ENCODE measurements at regions not wholly inside any gene's neighbourhood (a gene's known extent, or its start where the extent isn't known, plus 50 kb on each side); places are given as distances from the start of the nearest gene placed in this dataset.
"Not testable (repeated sequence)": the region's sequence is repeated elsewhere in the genome, so short reads cannot be mapped to it uniquely, and the experiment has no call there.

GRCh38 chr6:3921663-3922062 is 72.5 kb downstream of the FAM50B start:
- no peak for DNase-seq

DNA sequence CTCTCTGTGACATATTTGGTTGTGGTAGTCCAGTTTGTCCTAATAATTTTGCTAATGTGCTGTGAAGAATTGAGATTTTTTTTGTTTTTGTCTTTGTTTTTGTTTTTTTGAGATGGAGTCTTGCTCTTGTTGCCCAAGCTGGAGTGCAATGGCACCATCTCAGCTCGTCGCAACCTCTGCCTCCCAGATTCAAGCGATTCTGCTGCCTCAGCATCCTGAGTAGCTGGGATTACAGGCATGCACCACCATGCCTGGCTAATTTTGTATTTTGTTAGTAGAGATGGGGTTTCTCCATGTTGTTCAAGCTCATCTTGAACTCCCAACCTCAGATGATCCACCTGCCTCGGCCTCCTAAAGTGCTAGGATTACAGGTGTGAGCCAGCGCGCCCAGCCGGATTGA is 73.4 kb downstream of the FAM50B start:
- DNase-seq, result not testable (repeated sequence)

- not testable (repeated sequence) for DNase-seq
Observed at GRCh38 chr6:3925223-3926149, 76.3 kb downstream of the FAM50B start.

- no peak for DNase-seq
Observed at GRCh38 chr6:3926150-3926482, 76.9 kb downstream of the FAM50B start.

DNA sequence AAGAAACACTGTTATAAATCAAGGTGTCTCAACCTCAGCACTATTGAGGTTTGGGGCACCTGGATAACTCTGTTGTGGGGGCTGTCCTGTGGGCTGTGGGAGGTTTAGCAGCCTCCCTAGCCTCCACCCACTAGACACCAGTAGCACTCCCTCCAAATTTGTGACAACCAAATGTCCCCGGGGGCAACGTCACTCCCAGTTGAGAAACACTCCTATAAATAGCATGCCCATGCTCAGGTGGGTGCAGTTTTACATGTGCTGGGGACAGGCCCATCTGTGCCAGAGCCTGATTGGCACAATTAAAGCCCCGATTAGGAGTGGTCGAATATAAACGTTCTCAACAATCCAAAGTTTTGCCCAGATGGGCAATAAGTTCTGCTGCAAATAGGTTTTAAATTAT is 78.9 kb downstream of the FAM50B start:
- no peak for DNase-seq

GRCh38 chr6:3929281-3929798 is 80.2 kb downstream of the FAM50B start:
- no peak for DNase-seq

GRCh38 chr6:3937438-3937837 is 88.3 kb downstream of the FAM50B start:
- DNase-seq, result no peak

DNA sequence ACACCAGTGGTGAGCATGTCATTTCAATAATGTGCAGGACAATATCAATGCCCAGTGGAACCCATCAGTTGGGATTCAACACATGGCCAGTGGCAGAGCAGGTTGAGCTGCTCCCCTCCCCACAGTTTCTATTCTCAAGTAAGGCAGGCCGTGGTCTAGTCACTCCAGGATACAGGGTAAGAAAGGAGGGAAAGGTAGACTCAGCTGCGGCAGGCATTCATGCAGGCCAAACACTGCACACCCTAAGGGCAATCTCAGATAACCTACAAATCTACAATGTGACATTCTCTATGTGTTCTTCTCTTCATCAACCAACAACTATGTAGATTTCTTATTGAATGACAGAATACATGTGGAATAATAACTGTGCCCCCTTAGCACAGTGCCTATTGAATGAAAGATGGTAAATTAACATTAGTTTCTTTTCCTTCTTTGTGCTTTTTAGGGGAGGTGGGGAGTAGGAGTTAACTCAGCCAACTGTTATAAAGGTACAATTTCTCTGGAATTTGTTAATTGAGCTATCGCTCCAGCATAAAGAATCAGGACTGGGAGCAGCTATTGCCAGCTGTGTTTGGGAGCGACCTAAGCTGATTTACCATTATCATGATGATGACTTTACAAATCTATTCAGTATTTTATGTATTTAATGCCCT is 89.7 kb downstream of the FAM50B start:
- no peak for DNase-seq

GRCh38 chr6:3939368-3939958 is 90.3 kb downstream of the FAM50B start:
- no peak for DNase-seq

DNA sequence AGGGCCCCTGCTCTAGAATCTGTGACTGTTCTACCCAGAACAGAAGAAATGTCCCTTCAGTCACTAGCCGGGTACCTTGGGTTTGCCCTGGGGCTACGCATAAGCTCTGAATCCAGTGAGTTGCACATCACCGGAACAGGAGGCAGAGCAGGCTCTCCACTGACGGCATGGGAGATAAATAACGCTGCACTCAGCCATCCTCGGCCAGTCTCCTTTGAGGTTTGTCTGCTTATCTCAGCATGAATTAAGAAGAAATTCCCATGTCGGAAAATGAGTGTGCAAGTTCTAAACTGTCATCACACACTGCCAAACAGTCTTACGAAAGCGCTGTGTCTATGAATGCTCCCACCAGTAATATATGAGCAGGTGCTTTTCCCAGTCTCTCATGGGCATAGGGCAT is 90.8 kb downstream of the FAM50B start:
- DNase-seq, result no peak

- DNase-seq, result no peak
Observed at GRCh38 chr6:3940703-3941102, 91.5 kb downstream of the FAM50B start.

DNA sequence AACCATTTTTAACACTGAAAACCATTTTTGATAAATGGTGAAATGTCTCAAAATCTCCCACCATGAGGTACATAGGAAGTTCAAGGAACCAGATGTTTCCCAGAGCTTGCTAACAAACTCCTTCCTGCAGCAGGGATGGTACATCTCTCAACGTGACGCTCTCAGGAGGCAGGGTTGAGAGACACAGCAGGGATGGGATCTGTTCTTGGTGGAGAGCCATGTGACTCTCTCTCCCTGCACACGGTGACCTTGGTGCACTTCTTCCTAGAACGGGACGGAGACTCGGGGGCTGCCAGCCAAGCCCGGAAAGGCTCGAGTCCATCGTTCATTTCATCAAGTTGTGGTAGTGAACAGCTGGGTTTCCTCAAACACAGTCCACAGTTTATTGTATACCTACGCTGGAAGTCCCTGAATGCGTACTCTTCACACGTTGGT is 94.2 kb downstream of the FAM50B start:
- no peak for DNase-seq

GRCh38 chr6:3944246-3944645 is 95.1 kb downstream of the FAM50B start:
- no peak for DNase-seq

DNA sequence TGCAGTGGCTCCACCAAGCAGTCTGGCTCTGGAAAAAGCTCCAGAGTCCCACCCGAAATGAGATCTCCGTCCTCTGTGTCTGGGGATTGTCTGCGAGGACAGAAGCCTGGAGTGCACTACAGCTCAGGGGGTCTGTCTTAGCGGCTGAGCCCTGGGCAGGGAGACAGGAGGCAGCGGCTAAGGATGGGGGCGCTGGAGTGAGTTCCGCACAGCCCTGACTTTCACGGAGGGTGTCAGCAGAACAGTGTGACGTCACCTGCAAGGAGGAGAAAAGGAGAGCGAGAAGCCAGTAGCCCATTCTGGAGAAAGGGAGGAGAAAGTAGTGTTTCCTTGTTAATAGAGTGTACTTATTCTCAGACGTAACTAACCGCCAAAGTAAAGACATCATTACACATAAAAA is 97.6 kb downstream of the FAM50B start:
- no peak for DNase-seq

DNA sequence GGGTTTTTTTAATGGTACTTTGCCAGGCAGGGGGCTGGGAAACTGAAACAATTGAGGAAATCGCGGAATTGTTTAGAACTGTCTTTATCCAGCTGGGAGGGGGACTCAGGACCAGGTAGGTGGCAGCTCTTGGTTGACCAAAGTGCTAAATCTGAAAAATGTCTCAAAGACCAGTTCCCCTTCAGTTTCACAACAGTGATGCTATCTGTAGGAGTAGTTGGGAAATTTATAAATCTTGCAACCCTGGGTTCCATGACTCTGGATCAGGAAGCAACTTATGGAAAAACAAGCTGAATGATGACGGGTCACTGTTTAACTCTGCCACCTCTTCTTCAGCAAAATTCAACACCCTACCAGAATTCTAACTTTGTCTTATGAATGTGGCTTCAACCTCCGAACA is 99.7 kb downstream of the FAM50B start:
- DNase-seq, result no peak

GRCh38 chr6:3949521-3949920 is 100.3 kb downstream of the FAM50B start:
- DNase-seq, result no peak

DNA sequence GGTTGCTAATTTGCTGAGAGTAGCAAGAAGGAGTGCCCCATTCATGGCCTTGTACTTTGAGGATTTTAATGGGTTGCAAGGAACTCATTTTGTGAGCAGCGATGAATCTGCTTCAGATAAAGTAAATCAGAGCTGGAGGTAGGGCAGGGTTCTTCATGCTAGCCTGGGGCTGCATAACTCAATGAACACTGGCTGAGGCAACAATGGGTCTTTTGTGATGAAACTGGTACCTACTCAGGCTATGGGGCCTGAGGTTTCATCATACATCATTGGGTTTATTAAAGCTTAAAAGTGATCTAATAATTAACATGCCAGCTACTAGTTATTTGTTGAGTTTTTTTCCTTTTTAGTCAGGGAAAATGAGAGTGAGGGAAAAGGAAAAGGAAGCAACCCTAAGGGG is 106.9 kb downstream of the FAM50B start:
- no peak for DNase-seq

DNA sequence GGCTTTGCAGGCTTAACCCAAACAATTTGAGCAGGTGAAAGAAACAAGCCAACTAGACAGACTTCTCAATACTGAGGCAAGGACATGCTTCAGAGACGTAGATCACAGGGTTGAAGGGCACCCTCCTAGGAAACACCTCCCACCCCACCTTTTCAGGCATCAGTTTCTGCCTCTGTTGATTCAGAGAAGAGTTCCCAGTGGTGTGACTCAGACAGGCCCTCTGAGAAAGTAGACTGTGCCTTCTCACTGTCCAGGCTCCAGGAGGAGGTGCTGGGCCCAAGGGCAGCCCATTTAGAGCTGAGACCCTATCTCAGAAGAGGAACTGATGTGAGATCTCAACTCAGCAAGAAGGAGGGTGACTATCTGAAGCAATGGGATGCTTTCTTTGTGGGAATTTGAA is 108.1 kb downstream of the FAM50B start:
- DNase-seq, result no peak

DNA sequence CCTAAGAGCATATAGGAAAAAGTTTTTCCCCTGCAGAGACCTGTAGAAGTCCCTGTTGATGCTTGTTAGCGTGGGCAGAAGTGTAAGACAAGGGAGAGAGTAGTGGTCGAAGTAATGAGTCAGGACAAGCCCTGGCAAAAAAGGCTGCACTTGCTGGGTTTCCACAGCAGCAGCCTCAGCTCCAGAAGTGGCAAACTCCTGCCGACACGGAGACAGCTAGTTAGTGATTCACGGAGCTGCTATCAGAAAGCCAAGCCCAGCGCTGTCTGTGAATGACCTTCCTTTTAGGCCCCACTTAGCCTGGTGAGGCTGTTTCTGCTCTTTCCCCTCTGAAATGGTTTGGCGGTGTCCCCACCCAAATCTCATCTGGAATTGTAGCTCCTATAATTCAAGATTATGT is 109.1 kb downstream of the FAM50B start:
- no peak for DNase-seq

DNA sequence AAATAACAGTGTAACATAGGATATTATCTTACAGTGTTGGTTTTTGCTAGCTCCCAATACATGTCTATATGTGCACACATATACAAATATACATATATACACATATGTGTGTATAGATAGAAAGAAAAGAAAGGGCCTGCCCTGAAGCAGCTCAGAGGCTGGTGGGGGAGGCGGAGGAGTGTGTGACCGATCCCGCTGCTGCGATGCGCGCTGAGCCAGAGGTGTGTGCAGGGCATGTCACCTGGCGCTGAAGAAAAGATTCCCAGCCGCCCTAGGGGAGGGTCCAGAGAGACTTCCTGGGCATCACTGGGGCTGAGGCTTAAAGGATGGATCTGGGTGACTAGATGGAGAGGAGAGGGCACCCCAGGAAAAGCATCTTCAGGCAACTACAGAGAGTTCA is 110.2 kb downstream of the FAM50B start:
- DNase-seq, result no peak

DNA sequence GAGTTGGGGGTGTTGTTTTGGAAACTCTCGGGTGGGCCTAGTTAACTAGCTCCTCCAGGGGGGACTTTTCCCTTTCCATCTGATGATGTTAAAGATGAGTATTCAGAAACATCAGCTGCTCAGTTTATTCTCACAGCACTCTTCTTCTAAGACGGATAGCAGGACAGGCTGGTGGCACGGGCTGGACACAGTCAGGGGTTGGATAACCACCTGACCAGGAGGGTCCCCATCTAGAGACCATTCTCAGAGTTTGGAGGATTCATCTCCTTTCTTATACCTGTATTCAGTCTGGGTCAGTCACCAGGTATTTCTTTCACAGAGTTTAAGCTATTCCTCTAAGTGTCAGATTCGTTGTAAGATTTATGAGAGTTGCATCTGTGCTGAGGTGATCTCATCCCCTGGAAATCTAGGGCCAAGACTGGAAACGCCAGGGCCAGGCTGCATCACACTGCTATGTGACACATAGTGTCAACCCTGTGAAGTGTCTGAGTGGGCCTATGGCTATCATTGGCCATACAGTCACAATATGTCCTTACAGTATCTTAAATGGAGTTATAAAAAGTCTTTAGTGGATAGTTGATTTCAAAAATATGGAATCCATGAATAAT is 111.7 kb downstream of the FAM50B start:
- no peak for DNase-seq

- DNase-seq, result no peak
Observed at GRCh38 chr6:3961581-3962215, 112.5 kb downstream of the FAM50B start.
